ENCODE measurements at regions not wholly inside any gene's neighbourhood (a gene's known extent, or its start where the extent isn't known, plus 50 kb on each side); places are given as distances from the start of the nearest gene placed in this dataset.
"Not testable (repeated sequence)": the region's sequence is repeated elsewhere in the genome, so short reads cannot be mapped to it uniquely, and the experiment has no call there.

GRCh38 chr4:31261632-31262031 lies 541.5 kb downstream of the PCDH7 start:
- ChIA-PET POLR2A (no interaction called here), CTCF (no interaction called here)
- H3K4me3 ChIP-seq (ENCODE audit: low read depth, low read length): no peak overlapping the region
- no peak for DNase-seq (ENCODE audit: low read depth, low spot score)
- TF ChIP-seq, protein P1, sequence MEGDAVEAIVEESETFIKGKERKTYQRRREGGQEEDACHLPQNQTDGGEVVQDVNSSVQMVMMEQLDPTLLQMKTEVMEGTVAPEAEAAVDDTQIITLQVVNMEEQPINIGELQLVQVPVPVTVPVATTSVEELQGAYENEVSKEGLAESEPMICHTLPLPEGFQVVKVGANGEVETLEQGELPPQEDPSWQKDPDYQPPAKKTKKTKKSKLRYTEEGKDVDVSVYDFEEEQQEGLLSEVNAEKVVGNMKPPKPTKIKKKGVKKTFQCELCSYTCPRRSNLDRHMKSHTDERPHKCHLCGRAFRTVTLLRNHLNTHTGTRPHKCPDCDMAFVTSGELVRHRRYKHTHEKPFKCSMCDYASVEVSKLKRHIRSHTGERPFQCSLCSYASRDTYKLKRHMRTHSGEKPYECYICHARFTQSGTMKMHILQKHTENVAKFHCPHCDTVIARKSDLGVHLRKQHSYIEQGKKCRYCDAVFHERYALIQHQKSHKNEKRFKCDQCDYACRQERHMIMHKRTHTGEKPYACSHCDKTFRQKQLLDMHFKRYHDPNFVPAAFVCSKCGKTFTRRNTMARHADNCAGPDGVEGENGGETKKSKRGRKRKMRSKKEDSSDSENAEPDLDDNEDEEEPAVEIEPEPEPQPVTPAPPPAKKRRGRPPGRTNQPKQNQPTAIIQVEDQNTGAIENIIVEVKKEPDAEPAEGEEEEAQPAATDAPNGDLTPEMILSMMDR (IDR thresholded peaks at IDR 0.05; ENCODE audit: insufficient read depth, low read length, missing control alignments): no peak

- CTCF ChIA-PET; H3K4me3 ChIP-seq (ENCODE audit: low read depth, low read length); POLR2A ChIA-PET; DNase-seq (ENCODE audit: low read depth, low spot score): not testable (repeated sequence)
These were observed 545.9 kb downstream of the PCDH7 start for GRCh38 chr4:31266094-31266493.

DNA sequence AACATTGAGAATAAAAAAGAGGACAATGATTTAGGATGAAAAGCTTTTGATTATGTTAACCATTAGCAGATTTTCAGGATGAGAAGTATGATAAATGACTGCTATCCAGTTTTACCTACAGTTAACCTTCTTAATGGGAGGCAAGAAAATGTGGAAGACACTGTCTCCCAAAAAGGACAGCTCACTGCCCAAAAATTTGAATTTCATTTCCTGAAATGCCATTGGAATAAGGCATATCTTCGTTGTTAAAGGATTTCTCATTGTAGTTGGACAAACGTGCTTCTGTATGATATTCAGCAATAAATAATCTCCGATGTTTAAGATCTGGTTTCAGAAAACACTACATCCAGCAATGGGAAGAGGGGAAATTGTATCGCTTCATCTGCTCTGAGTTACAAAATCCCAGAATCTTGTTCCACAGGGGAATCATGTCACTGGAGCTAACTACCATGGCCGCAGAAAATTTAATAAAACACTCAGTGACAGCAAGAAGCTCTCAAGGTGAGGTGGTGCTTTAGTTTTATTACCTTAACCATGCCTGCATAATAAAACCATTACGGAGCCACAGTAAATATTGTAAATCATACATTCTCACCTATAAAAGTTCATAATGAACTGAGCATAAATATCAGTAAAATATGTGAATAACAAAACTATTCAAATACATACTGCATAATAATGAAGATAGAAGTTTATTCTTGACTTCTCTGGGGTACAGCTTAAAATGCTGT lies 552.3 kb downstream of the PCDH7 start:
- H3K4me3 ChIP-seq (ENCODE audit: low read depth, low read length): no peak overlapping the region
- CTCF ChIA-PET: no interaction called here
- POLR2A ChIA-PET: no interaction called here
- DNase-seq (ENCODE audit: low read depth, low spot score): no peak
- TF ChIP-seq, protein P1 (IDR thresholded peaks at IDR 0.05; ENCODE audit: insufficient read depth, low read length, missing control alignments): no peak

DNA sequence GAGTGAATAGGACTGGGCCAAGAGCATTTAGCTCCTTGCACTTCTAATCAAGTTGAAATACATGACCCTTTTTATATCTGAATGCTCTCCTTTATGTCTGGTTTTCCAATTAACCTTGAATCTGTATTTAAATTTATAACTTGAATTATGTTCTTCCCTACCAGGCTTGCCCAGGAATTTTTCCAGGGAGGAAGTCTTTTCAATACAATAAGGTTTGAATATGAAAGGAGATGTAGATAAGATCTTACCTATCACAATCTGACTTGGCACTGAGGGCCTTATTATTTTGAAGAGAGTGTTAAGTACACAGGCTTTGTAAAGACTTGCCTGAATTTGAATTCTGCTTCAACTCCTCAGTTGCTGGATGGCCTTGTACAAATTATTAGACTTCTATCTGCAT lies 555.7 kb downstream of the PCDH7 start:
- ChIA-PET POLR2A (no interaction called here), CTCF (no interaction called here)
- H3K4me3 ChIP-seq (ENCODE audit: low read depth, low read length): no peak overlapping the region
- TF ChIP-seq, protein P1 (IDR thresholded peaks at IDR 0.05; ENCODE audit: insufficient read depth, low read length, missing control alignments): no peak
- DNase-seq (ENCODE audit: low read depth, low spot score): no peak

DNA sequence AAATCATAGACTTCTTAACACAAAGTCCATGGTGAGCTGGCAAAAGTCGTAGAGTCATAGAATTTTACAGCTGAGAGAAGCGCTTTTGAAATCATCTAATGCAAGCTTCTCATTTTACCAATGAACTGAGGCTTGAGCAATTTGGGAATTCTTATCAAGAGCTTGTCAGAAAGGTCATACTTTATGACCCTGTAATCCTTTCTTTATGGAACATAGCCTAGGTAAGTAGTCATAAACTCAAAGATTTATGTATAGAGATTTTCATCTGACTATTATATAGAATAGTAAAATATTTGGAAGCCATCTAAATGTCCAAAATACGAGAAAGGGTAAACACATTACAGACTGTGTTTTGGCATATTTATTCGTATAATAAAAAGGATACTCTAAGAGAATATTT lies 563.5 kb downstream of the PCDH7 start:
- no peak for DNase-seq (ENCODE audit: low read depth, low spot score)
- no peak overlapping the region for H3K4me3 ChIP-seq (ENCODE audit: low read depth, low read length)
- POLR2A ChIA-PET: no interaction called here
- TF ChIP-seq, protein P1 (IDR thresholded peaks at IDR 0.05; ENCODE audit: insufficient read depth, low read length, missing control alignments): no peak
- CTCF ChIA-PET: no interaction called here

GRCh38 chr4:31290836-31291235 lies 570.7 kb downstream of the PCDH7 start:
- TF ChIP-seq, protein P1 (IDR thresholded peaks at IDR 0.05; ENCODE audit: insufficient read depth, low read length, missing control alignments): no peak
- CTCF ChIA-PET: no interaction called here
- no peak overlapping the region for H3K4me3 ChIP-seq (ENCODE audit: low read depth, low read length)
- DNase-seq (ENCODE audit: low read depth, low spot score): no peak
- POLR2A ChIA-PET: no interaction called here

DNA sequence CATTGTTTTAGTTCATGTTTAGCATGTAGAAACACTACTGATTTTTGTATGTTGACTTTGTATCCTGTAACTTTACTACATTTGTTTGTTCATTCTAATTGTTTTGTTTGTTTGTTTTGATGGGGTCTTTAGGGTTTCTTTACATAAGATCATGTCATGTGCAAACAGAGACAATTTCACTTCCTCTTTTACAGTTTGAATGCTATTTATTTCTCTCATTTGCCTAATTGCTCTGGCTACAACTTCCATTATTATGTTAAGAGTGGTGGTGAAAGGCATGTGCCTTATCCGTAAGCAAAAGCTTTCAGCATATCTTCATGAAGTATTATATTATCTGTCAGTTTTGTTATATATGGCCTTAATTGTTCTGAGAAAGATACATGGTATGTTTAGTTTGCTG lies 571.1 kb downstream of the PCDH7 start:
- no peak for DNase-seq (ENCODE audit: low read depth, low spot score)
- TF ChIP-seq, protein P1 (IDR thresholded peaks at IDR 0.05; ENCODE audit: insufficient read depth, low read length, missing control alignments): no peak
- H3K4me3 ChIP-seq (ENCODE audit: low read depth, low read length): no peak overlapping the region
- POLR2A ChIA-PET: no interaction called here
- CTCF ChIA-PET: no interaction called here
